ENCODE measurements at regions not wholly inside any gene's neighbourhood (a gene's known extent, or its start where the extent isn't known, plus 50 kb on each side); places are given as distances from the start of the nearest gene placed in this dataset.

- H3K27ac ChIP-seq (ENCODE audit: low read length), result no peak overlapping the region
- no peaks in the 10 kb centered on the region for H3K36me3 ChIP-seq (ENCODE audit: control insufficient read depth in 2 of 2, extremely low read depth in 1 of 2, insufficient read depth in 1 of 2, low read length in 1 of 2)
- ChIA-PET CTCF (no interaction called here), POLR2A (no interaction called here)
- WGBS (ENCODE audit: insufficient coverage), result no CpG with 5 or more reads among the region's 2 CpGs
- H3K27me3 ChIP-seq (replicated peaks in 1 of 2; ENCODE audit: control insufficient read depth in 2 of 2, extremely low read depth in 1 of 2, insufficient read depth in 2 of 2, low read length in 1 of 2), result no peaks in the 10 kb centered on the region
- H3K9me3 ChIP-seq, result no peaks in the 10 kb centered on the region
- Mint-ChIP-seq H3K9me3 (no peaks in the 10 kb centered on the region), H3K27me3 (no peaks in the 10 kb centered on the region), H3K4me3 (no peak overlapping the region), H3K36me3 (no peaks in the 10 kb centered on the region), H3K27ac (no peak overlapping the region), H3K4me1 (no peaks in the 10 kb centered on the region)
- H3K4me3 ChIP-seq (ENCODE audit: control insufficient read depth in 1 of 2, extremely low read depth in 1 of 2, low read length in 1 of 2), result no peak overlapping the region
- H3K4me1 ChIP-seq (ENCODE audit: control insufficient read depth in 1 of 2, extremely low read depth in 1 of 2, insufficient read depth in 2 of 2, low read length in 2 of 2), result no peaks in the 10 kb centered on the region
- no peak for ATAC-seq (replicated peaks in 1 of 4)
- no peak for DNase-seq
These were observed 1148.2 kb downstream of the FAM181B start for GRCh38 chr11:81585390-81585933.

- no peaks in the 10 kb centered on the region for H3K4me1 ChIP-seq (ENCODE audit: control insufficient read depth in 1 of 2, extremely low read depth in 1 of 2, insufficient read depth in 2 of 2, low read length in 2 of 2)
- no peak for ATAC-seq (replicated peaks in 1 of 4)
- ChIA-PET CTCF (no interaction called here), POLR2A (no interaction called here)
- H3K27me3 ChIP-seq (replicated peaks in 1 of 2; ENCODE audit: control insufficient read depth in 2 of 2, extremely low read depth in 1 of 2, insufficient read depth in 2 of 2, low read length in 1 of 2), result no peaks in the 10 kb centered on the region
- WGBS (ENCODE audit: insufficient coverage), result no CpG with 5 or more reads among the region's 2 CpGs
- Mint-ChIP-seq H3K4me3 (no peak overlapping the region), H3K4me1 (no peaks in the 10 kb centered on the region), H3K27ac (no peak overlapping the region), H3K27me3 (no peaks in the 10 kb centered on the region), H3K36me3 (no peaks in the 10 kb centered on the region), H3K9me3 (no peaks in the 10 kb centered on the region)
- no peak overlapping the region for H3K4me3 ChIP-seq (ENCODE audit: control insufficient read depth in 1 of 2, extremely low read depth in 1 of 2, low read length in 1 of 2)
- DNase-seq, result no peak
- H3K36me3 ChIP-seq (ENCODE audit: control insufficient read depth in 2 of 2, extremely low read depth in 1 of 2, insufficient read depth in 1 of 2, low read length in 1 of 2), result no peaks in the 10 kb centered on the region
- no peaks in the 10 kb centered on the region for H3K9me3 ChIP-seq
- no peak overlapping the region for H3K27ac ChIP-seq (ENCODE audit: low read length)
These were observed 1154.3 kb downstream of the FAM181B start for GRCh38 chr11:81579339-81579738.

- H3K36me3 ChIP-seq (ENCODE audit: control insufficient read depth in 2 of 2, extremely low read depth in 1 of 2, insufficient read depth in 1 of 2, low read length in 1 of 2), result no peaks in the 10 kb centered on the region
- ATAC-seq (replicated peaks in 1 of 4), result no peak
- no peaks in the 10 kb centered on the region for H3K36me3 Mint-ChIP-seq
- no peaks in the 10 kb centered on the region for H3K27me3 ChIP-seq (replicated peaks in 1 of 2; ENCODE audit: control insufficient read depth in 2 of 2, extremely low read depth in 1 of 2, insufficient read depth in 2 of 2, low read length in 1 of 2)
- H3K4me1 Mint-ChIP-seq, result no peaks in the 10 kb centered on the region
- H3K4me3 ChIP-seq (ENCODE audit: control insufficient read depth in 1 of 2, extremely low read depth in 1 of 2, low read length in 1 of 2), result no peak overlapping the region
- ChIA-PET CTCF (no interaction called here), POLR2A (no interaction called here)
- no peak for DNase-seq
- H3K9me3 ChIP-seq, result no peaks in the 10 kb centered on the region
- H3K9me3 Mint-ChIP-seq, result no peaks in the 10 kb centered on the region
- no peak overlapping the region for H3K27ac Mint-ChIP-seq
- no peak overlapping the region for H3K27ac ChIP-seq (ENCODE audit: low read length)
- H3K27me3 Mint-ChIP-seq, result no peaks in the 10 kb centered on the region
- H3K4me1 ChIP-seq (ENCODE audit: control insufficient read depth in 1 of 2, extremely low read depth in 1 of 2, insufficient read depth in 2 of 2, low read length in 2 of 2), result no peaks in the 10 kb centered on the region
- H3K4me3 Mint-ChIP-seq, result no peak overlapping the region
- WGBS (ENCODE audit: insufficient coverage), result 42% methylated on average over 2 of the region's 4 CpGs
These were observed 1155.1 kb downstream of the FAM181B start for GRCh38 chr11:81578571-81578970.

GRCh38 chr11:81574301-81574700 is 1159.4 kb downstream of the FAM181B start:
- no peak overlapping the region for H3K4me3 Mint-ChIP-seq
- Histone ChIP-seq H3K4me3 (ENCODE audit: control insufficient read depth in 1 of 2, extremely low read depth in 1 of 2, low read length in 1 of 2) (no peak overlapping the region), H3K27ac (ENCODE audit: low read length) (no peak overlapping the region), H3K27me3 (replicated peaks in 1 of 2; ENCODE audit: control insufficient read depth in 2 of 2, extremely low read depth in 1 of 2, insufficient read depth in 2 of 2, low read length in 1 of 2) (no peaks in the 10 kb centered on the region), H3K9me3 (no peaks in the 10 kb centered on the region), H3K36me3 (ENCODE audit: control insufficient read depth in 2 of 2, extremely low read depth in 1 of 2, insufficient read depth in 1 of 2, low read length in 1 of 2) (no peaks in the 10 kb centered on the region), H3K4me1 (ENCODE audit: control insufficient read depth in 1 of 2, extremely low read depth in 1 of 2, insufficient read depth in 2 of 2, low read length in 2 of 2) (no peaks in the 10 kb centered on the region)
- no peaks in the 10 kb centered on the region for H3K4me1 Mint-ChIP-seq
- no peak overlapping the region for H3K27ac Mint-ChIP-seq
- WGBS (ENCODE audit: insufficient coverage), result no CpG with 5 or more reads among the region's 2 CpGs
- H3K36me3 Mint-ChIP-seq, result no peaks in the 10 kb centered on the region
- H3K9me3 Mint-ChIP-seq, result no peaks in the 10 kb centered on the region
- CTCF ChIA-PET, result no interaction called here
- no peak for ATAC-seq (replicated peaks in 1 of 4)
- POLR2A ChIA-PET, result no interaction called here
- DNase-seq, result no peak
- no peaks in the 10 kb centered on the region for H3K27me3 Mint-ChIP-seq

- CTCF ChIA-PET, result no interaction called here
- no peaks in the 10 kb centered on the region for H3K9me3 ChIP-seq
These were observed 1160.3 kb downstream of the FAM181B start for GRCh38 chr11:81573367-81573766.

GRCh38 chr11:81570669-81571068 is 1163.0 kb downstream of the FAM181B start:
- no CpG with 5 or more reads among the region's 2 CpGs for WGBS (ENCODE audit: insufficient coverage)
- Mint-ChIP-seq H3K27me3 (no peaks in the 10 kb centered on the region), H3K4me3 (no peak overlapping the region), H3K9me3 (no peaks in the 10 kb centered on the region), H3K27ac (no peak overlapping the region), H3K4me1 (no peaks in the 10 kb centered on the region), H3K36me3 (no peaks in the 10 kb centered on the region)
- ChIA-PET POLR2A (no interaction called here), CTCF (no interaction called here)
- no peaks in the 10 kb centered on the region for H3K36me3 ChIP-seq (ENCODE audit: control insufficient read depth in 2 of 2, extremely low read depth in 1 of 2, insufficient read depth in 1 of 2, low read length in 1 of 2)
- DNase-seq (no peak), ATAC-seq (replicated peaks in 1 of 4) (no peak)
- no peaks in the 10 kb centered on the region for H3K27me3 ChIP-seq (replicated peaks in 1 of 2; ENCODE audit: control insufficient read depth in 2 of 2, extremely low read depth in 1 of 2, insufficient read depth in 2 of 2, low read length in 1 of 2)
- H3K4me1 ChIP-seq (ENCODE audit: control insufficient read depth in 1 of 2, extremely low read depth in 1 of 2, insufficient read depth in 2 of 2, low read length in 2 of 2), result no peaks in the 10 kb centered on the region
- H3K9me3 ChIP-seq, result no peaks in the 10 kb centered on the region
- no peak overlapping the region for H3K4me3 ChIP-seq (ENCODE audit: control insufficient read depth in 1 of 2, extremely low read depth in 1 of 2, low read length in 1 of 2)
- no peak overlapping the region for H3K27ac ChIP-seq (ENCODE audit: low read length)

More at GRCh38 chr11:81573367-81573766, 1160.3 kb downstream of the FAM181B start:
- no peak overlapping the region for H3K4me3 ChIP-seq (ENCODE audit: control insufficient read depth in 1 of 2, extremely low read depth in 1 of 2, low read length in 1 of 2)
- DNase-seq (no peak), ATAC-seq (replicated peaks in 1 of 4) (no peak)
- WGBS (ENCODE audit: insufficient coverage), result no CpG with 5 or more reads among the region's 1 CpG
- no peaks in the 10 kb centered on the region for H3K27me3 ChIP-seq (replicated peaks in 1 of 2; ENCODE audit: control insufficient read depth in 2 of 2, extremely low read depth in 1 of 2, insufficient read depth in 2 of 2, low read length in 1 of 2)
- no peak overlapping the region for H3K27ac ChIP-seq (ENCODE audit: low read length)
- H3K4me3 Mint-ChIP-seq, result no peak overlapping the region
- no peaks in the 10 kb centered on the region for H3K9me3 Mint-ChIP-seq
- no peaks in the 10 kb centered on the region for H3K4me1 ChIP-seq (ENCODE audit: control insufficient read depth in 1 of 2, extremely low read depth in 1 of 2, insufficient read depth in 2 of 2, low read length in 2 of 2)
- H3K36me3 Mint-ChIP-seq, result no peaks in the 10 kb centered on the region
- no peak overlapping the region for H3K27ac Mint-ChIP-seq
- POLR2A ChIA-PET, result no interaction called here
- H3K27me3 Mint-ChIP-seq, result no peaks in the 10 kb centered on the region
- H3K36me3 ChIP-seq (ENCODE audit: control insufficient read depth in 2 of 2, extremely low read depth in 1 of 2, insufficient read depth in 1 of 2, low read length in 1 of 2), result no peaks in the 10 kb centered on the region
- H3K4me1 Mint-ChIP-seq, result no peaks in the 10 kb centered on the region

- H3K4me1 ChIP-seq (ENCODE audit: control insufficient read depth in 1 of 2, extremely low read depth in 1 of 2, insufficient read depth in 2 of 2, low read length in 2 of 2), result no peaks in the 10 kb centered on the region
- WGBS (ENCODE audit: insufficient coverage), result no CpG with 5 or more reads among the region's 1 CpG
- no peaks in the 10 kb centered on the region for H3K27me3 Mint-ChIP-seq
- no peaks in the 10 kb centered on the region for H3K9me3 ChIP-seq
- H3K9me3 Mint-ChIP-seq, result no peaks in the 10 kb centered on the region
- CTCF ChIA-PET, result no interaction called here
- H3K4me3 ChIP-seq (ENCODE audit: control insufficient read depth in 1 of 2, extremely low read depth in 1 of 2, low read length in 1 of 2), result no peak overlapping the region
- no peaks in the 10 kb centered on the region for H3K36me3 Mint-ChIP-seq
- H3K27me3 ChIP-seq (replicated peaks in 1 of 2; ENCODE audit: control insufficient read depth in 2 of 2, extremely low read depth in 1 of 2, insufficient read depth in 2 of 2, low read length in 1 of 2), result no peaks in the 10 kb centered on the region
- no peak for ATAC-seq (replicated peaks in 1 of 4)
- no peak overlapping the region for H3K27ac ChIP-seq (ENCODE audit: low read length)
- no peaks in the 10 kb centered on the region for H3K36me3 ChIP-seq (ENCODE audit: control insufficient read depth in 2 of 2, extremely low read depth in 1 of 2, insufficient read depth in 1 of 2, low read length in 1 of 2)
- H3K4me3 Mint-ChIP-seq, result no peak overlapping the region
- no peak for DNase-seq
- POLR2A ChIA-PET, result no interaction called here
- no peak overlapping the region for H3K27ac Mint-ChIP-seq
- H3K4me1 Mint-ChIP-seq, result no peaks in the 10 kb centered on the region
These were observed 1163.7 kb downstream of the FAM181B start for GRCh38 chr11:81569999-81570398.
